GM12878 (cell line): ENCODE measurements at regions not wholly inside any gene's neighbourhood (a gene's known extent, or its start where the extent isn't known, plus 50 kb on each side); places are given as distances from the start of the nearest gene placed in this dataset.

Experiments used
- ATAC-seq: fragments of 200-7000 bp; cut with Tn5 transposase; 3 replicates; pipeline ENCODE4 v1.9.1; 2020; ENCODE audit warnings: mild to moderate bottlenecking, moderate library complexity
- BruUV-seq: library from RNA; stranded (reverse); fragments of 400-500 nt; replicated peaks from 2 replicates; lab custom pipeline; 2021; lab: Mats Ljungman, UMichigan
- CTCF ChIA-PET: fragments of 300-600 bp; sonication (Branson Sonifier 250); formaldehyde crosslinking; extraction: SDS; loops from one replicate; lab custom pipeline; 2021; ENCODE audit warnings: inconsistent platforms; lab: Yijun Ruan, JAX
- POLR2A ChIA-PET: fragments of 350-600 bp; formaldehyde crosslinking; extraction: SDS; loops from one replicate; lab custom pipeline; 2021; ENCODE audit warnings: inconsistent platforms; lab: Charles Lee
- RAD21 ChIA-PET: fragments of 300-600 bp; sonication (Branson Sonifier 250); formaldehyde crosslinking; loops from one replicate; lab custom pipeline; 2023; ENCODE audit warnings: antibody characterized with exemption; ENCODE audit not compliant: unreplicated experiment; lab: Charles Lee
- SMC1A ChIA-PET: fragments of 300-600 bp; sonication (Branson Sonifier 250); formaldehyde crosslinking; loops from one replicate; lab custom pipeline; 2023; ENCODE audit not compliant: unreplicated experiment, uncharacterized antibody; lab: Charles Lee
- DNase-seq: peaks from one replicate; pipeline ENCODE4 v3.0.0-alpha.2; 2011; ENCODE audit warnings: low read depth, low spot score
- FAIRE-seq: peaks from 3 replicates; lab custom pipeline; 2011; peaks lifted over from hg19 to GRCh38; lab: Jason Lieb, UNC
- H2AFZ ChIP-seq: 2 replicates; pipeline ENCODE4 v1.6.0; 2011; ENCODE audit warnings: low read depth, low read length, control low read depth; ENCODE audit not compliant: control insufficient read depth
- H3K27ac ChIP-seq: 2 replicates; pipeline ENCODE4 v1.5.1; 2011; ENCODE audit warnings: control low read depth; ENCODE audit not compliant: control insufficient read depth, insufficient read depth
- H3K27me3 ChIP-seq, 2 experiments: replicated peaks in 1 of 2; 2 replicates each; pipeline versions ENCODE4 v1.6.0 to v1.6.1; 2011; ENCODE audit warnings: low read length in 1 of 2; ENCODE audit not compliant: control insufficient read depth in 2 of 2, insufficient read depth in 2 of 2
- H3K36me3 ChIP-seq, 2 experiments: 2 replicates each; pipeline ENCODE4 v1.5.1; 2011; ENCODE audit warnings: low read length in 1 of 2; ENCODE audit not compliant: control insufficient read depth in 2 of 2, insufficient read depth in 2 of 2
- H3K4me1 ChIP-seq: 2 replicates; pipeline ENCODE4 v1.6.1; 2011; ENCODE audit warnings: mild to moderate bottlenecking, low read length, moderate library complexity, mixed read lengths; ENCODE audit not compliant: control insufficient read depth, insufficient read depth
- H3K4me2 ChIP-seq: 2 replicates; pipeline ENCODE4 v1.6.0; 2011; ENCODE audit warnings: control low read depth; ENCODE audit not compliant: control insufficient read depth, insufficient read depth
- H3K4me3 ChIP-seq: fragments of 200-600 bp; sonication (generic); 2 replicates; pipeline ENCODE4 v1.5.1; 2016
- H3K79me2 ChIP-seq: 2 replicates; pipeline ENCODE4 v1.6.0; 2011; ENCODE audit warnings: low read length; ENCODE audit not compliant: control insufficient read depth, insufficient read depth
- H3K9ac ChIP-seq: 2 replicates; pipeline ENCODE4 v1.8.0; 2011; ENCODE audit warnings: low read length, control low read depth, mixed read lengths; ENCODE audit not compliant: control insufficient read depth, insufficient read depth
- H3K9me3 ChIP-seq: replicated peaks from 3 replicates; pipeline ENCODE4 v1.5.1; 2011; ENCODE audit warnings: mild to moderate bottlenecking, low read length; ENCODE audit not compliant: control insufficient read depth, insufficient read depth
- H4K20me1 ChIP-seq: 2 replicates; pipeline ENCODE4 v1.6.0; 2011; ENCODE audit not compliant: control insufficient read depth, insufficient read depth
- BCL11A ChIP-seq: IDR thresholded peaks from 2 replicates; pipeline ENCODE4 v1.6.1; 2011; ENCODE audit warnings: low read depth, low read length
- ETV6 ChIP-seq, 2 experiments: fragments of 450-650 bp in 1 of 2; IDR thresholded peaks in 1 of 2; conservative IDR thresholded peaks in 1 of 2; 2 replicates each; pipeline ENCODE4 v1.6.1; 2014; ENCODE audit warnings: antibody characterized with exemption in 1 of 2, borderline replicate concordance in 1 of 2, low read depth in 1 of 2, mild to moderate bottlenecking in 1 of 2, moderate library complexity in 1 of 2
- FOS ChIP-seq: IDR thresholded peaks from 3 replicates; pipeline ENCODE4 v1.6.1; 2011; ENCODE audit warnings: borderline replicate concordance; ENCODE audit not compliant: insufficient read length; ENCODE audit errors: extremely low read depth
- MTA2 ChIP-seq: fragments of 450-650 bp; IDR thresholded peaks from 2 replicates; pipeline ENCODE4 v1.6.1; 2016; ENCODE audit warnings: low read depth, mild to moderate bottlenecking, moderate library complexity
- MXI1 ChIP-seq: fragments of 150-350 bp; IDR thresholded peaks from 2 replicates; pipeline ENCODE4 v1.6.1; 2011; ENCODE audit warnings: low read depth, mild to moderate bottlenecking, inconsistent platforms, low read length, improper control_type of control experiment
- RAD51 ChIP-seq: fragments of 450-650 bp; IDR thresholded peaks from 2 replicates; pipeline ENCODE4 v1.6.1; 2016; ENCODE audit warnings: moderate library complexity, mild to moderate bottlenecking, inconsistent platforms
- SPI1 ChIP-seq: IDR thresholded peaks from 2 replicates; pipeline ENCODE4 v1.6.1; 2011; ENCODE audit warnings: low read depth, mild to moderate bottlenecking, low read length, moderate library complexity, borderline replicate concordance; ENCODE audit not compliant: insufficient read depth
- SUZ12 ChIP-seq: fragments of 200-600 bp; sonication (generic); IDR thresholded peaks from one replicate; pipeline ENCODE4 v1.6.1; 2018; ENCODE audit warnings: antibody characterized with exemption, mild to moderate bottlenecking; ENCODE audit not compliant: unreplicated experiment
- ZNF592 ChIP-seq: fragments of 450-650 bp; IDR thresholded peaks from 2 replicates; pipeline ENCODE4 v1.6.1; 2017; ENCODE audit warnings: mild to moderate bottlenecking, moderate library complexity
- WGBS: methylation state at CpG from one replicate; pipeline ENCODE4 v1.1.6; 2016; ENCODE audit warnings: low lambda C conversion rate; ENCODE audit not compliant: insufficient replicate concordance, insufficient coverage; ENCODE audit errors: missing lambda C conversion rate; 5-methylcytosine and 5-hydroxymethylcytosine counted together
- in situ Hi-C: fragments of 300-500 bp; cut with MboI; formaldehyde crosslinking; loops from 9 replicates; pipeline ENCODE4 v1.14.3; 2018; ENCODE audit warnings: mixed read lengths
- intact Hi-C: fragments of 100-400 bp; cut with micrococcal nuclease; formaldehyde crosslinking; loops from one replicate; pipeline ENCODE4 v1.14.2; 2022; ENCODE audit not compliant: unreplicated experiment
- TF ChIP-seq, protein P1 (sequence below): fragments of 150-350 bp; IDR thresholded peaks from 2 replicates; pipeline ENCODE4 v1.6.1; 2016; ENCODE audit warnings: low read depth, low read length

DNA sequence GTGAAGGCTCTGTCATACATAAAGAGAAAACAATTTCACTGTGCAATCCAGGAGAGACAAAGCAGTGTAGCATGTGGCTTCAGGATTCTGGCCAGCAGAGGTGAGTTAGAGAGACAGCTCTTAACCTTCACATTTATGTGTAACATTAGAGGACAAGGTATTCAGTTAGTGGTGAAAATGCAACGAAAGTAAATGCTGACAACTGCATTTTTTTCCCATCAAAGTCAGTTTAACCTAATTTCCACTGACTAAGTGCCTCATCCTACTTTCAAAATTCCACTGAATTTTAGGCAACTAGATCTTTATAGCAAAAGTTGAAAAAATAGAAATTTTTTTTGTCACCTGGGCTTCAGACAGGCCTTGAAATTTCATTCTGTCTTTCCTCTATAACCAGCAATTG lies 130.8 kb upstream of the LNX1 start:
- no peak for ATAC-seq
- POLR2A ChIA-PET = no interaction called here
- Histone ChIP-seq H3K4me1 (no peaks in the 10 kb centered on the region), H3K36me3 (no peaks in the 10 kb centered on the region), H2AFZ (no peak overlapping the region), H3K79me2 (no peaks in the 10 kb centered on the region), H3K4me3 (no peak overlapping the region), H3K9ac (no peak overlapping the region), H4K20me1 (no peaks in the 10 kb centered on the region), H3K4me2 (no peak overlapping the region), H3K27ac (no peak overlapping the region), H3K27me3 (no peaks in the 10 kb centered on the region), H3K9me3 (no peaks in the 10 kb centered on the region; the same call in 2 of the 3 replicates)
- 4% methylated on average over 1 of the region's 1 CpG for WGBS
- RAD21 ChIA-PET = no interaction called here
- in situ Hi-C loops (no loop called here), intact Hi-C loops (no loop called here)
- FAIRE-seq = no peak
- SMC1A ChIA-PET = no interaction called here
- CTCF ChIA-PET = interaction anchor here (1.7 kb wide), 1 partner anchor 15 kb away, joined by 5 read pairs; no protein-coding TSS in a partner anchor
- TF ChIP-seq SPI1 = no peak
- no peak for TF ChIP-seq BCL11A
- no TSS peak for BruUV-seq
- DNase-seq = no peak

DNA sequence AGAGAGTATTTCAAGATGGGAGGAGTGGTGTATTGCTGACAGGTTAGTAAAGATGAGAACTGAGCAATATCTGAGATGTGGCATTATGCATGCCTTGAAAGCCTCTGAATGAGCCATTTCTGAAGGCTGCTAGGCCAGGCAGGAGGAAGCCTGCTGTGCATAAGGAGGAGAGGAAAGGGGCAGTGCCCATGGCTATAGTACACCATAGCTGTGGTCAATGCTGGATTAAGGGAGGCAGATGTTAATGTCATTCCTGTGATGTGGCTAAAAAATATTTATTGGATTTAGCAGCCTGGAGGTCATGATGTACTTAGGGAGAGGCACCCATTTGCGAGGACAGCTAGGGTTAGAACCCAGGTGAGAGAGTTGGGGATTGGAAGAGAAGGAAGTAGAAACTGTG lies 130.0 kb upstream of the LNX1 start:
- no peaks in the 10 kb centered on the region for H3K27me3 ChIP-seq
- 29% methylated on average over 1 of the region's 1 CpG for WGBS
- BruUV-seq = no TSS peak
- H3K4me1 ChIP-seq = no peaks in the 10 kb centered on the region
- H3K9ac ChIP-seq = no peak overlapping the region
- ChIA-PET POLR2A (no interaction called here), CTCF (interaction anchor here (1.7 kb wide), 1 partner anchor 15 kb away, joined by 5 read pairs; no protein-coding TSS in a partner anchor), RAD21 (no interaction called here), SMC1A (no interaction called here)
- in situ Hi-C loops (no loop called here), intact Hi-C loops (no loop called here)
- H3K27ac ChIP-seq = no peak overlapping the region
- H4K20me1 ChIP-seq = no peaks in the 10 kb centered on the region
- ATAC-seq (no peak), DNase-seq (no peak), FAIRE-seq (no peak)
- no peaks in the 10 kb centered on the region; the same call in 2 of the 3 replicates for H3K9me3 ChIP-seq
- no peak overlapping the region for H3K4me3 ChIP-seq
- no peaks in the 10 kb centered on the region for H3K79me2 ChIP-seq
- no peak overlapping the region for H2AFZ ChIP-seq
- H3K36me3 ChIP-seq = no peaks in the 10 kb centered on the region
- H3K4me2 ChIP-seq = no peak overlapping the region
- TF ChIP-seq ZNF592 = no peak
- TF ChIP-seq, protein P1, sequence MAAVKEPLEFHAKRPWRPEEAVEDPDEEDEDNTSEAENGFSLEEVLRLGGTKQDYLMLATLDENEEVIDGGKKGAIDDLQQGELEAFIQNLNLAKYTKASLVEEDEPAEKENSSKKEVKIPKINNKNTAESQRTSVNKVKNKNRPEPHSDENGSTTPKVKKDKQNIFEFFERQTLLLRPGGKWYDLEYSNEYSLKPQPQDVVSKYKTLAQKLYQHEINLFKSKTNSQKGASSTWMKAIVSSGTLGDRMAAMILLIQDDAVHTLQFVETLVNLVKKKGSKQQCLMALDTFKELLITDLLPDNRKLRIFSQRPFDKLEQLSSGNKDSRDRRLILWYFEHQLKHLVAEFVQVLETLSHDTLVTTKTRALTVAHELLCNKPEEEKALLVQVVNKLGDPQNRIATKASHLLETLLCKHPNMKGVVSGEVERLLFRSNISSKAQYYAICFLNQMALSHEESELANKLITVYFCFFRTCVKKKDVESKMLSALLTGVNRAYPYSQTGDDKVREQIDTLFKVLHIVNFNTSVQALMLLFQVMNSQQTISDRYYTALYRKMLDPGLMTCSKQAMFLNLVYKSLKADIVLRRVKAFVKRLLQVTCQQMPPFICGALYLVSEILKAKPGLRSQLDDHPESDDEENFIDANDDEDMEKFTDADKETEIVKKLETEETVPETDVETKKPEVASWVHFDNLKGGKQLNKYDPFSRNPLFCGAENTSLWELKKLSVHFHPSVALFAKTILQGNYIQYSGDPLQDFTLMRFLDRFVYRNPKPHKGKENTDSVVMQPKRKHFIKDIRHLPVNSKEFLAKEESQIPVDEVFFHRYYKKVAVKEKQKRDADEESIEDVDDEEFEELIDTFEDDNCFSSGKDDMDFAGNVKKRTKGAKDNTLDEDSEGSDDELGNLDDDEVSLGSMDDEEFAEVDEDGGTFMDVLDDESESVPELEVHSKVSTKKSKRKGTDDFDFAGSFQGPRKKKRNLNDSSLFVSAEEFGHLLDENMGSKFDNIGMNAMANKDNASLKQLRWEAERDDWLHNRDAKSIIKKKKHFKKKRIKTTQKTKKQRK = no peak
- TF ChIP-seq ETV6 (conservative IDR thresholded peaks at IDR 0.05 in 1 of 2, IDR thresholded peaks at IDR 0.05 in 1 of 2; ENCODE audit: borderline replicate concordance in 1 of 2, low read depth in 1 of 2) = no peak
- no peak for TF ChIP-seq MTA2
- no peak for TF ChIP-seq SUZ12
- no peak for TF ChIP-seq FOS
- TF ChIP-seq MXI1 = no peak
- TF ChIP-seq RAD51 = no peak
